ENCODE measurements at regions not wholly inside any gene's neighbourhood (a gene's known extent, or its start where the extent isn't known, plus 50 kb on each side); places are given as distances from the start of the nearest gene placed in this dataset.
"Not testable (repeated sequence)": the region's sequence is repeated elsewhere in the genome, so short reads cannot be mapped to it uniquely, and the experiment has no call there.

- H3K4me3 Mint-ChIP-seq, result no peak overlapping the region
Measured at GRCh38 chr6:120759570-120759969, 574.7 kb downstream of the TBC1D32 start.

DNA sequence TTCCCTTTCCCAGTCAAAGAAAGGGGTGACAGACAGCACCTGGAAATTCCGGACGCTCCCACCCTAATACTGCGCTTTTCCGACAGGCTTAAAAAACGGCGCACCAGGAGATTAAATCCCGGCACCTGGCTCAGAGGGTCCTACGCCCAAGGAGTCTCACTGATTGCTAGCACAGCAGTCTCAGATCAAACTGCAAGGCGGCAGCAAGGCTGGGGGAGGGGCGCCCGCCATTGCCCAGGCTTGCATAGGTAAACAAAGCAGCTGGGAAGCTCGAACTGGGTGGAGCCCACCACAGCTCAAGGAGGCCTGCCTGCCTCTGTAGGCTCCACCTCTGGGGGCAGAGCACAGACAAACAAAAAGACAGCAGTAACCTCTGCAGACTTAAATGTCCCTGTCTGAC lies 585.7 kb downstream of the TBC1D32 start:
- not testable (repeated sequence) for ATAC-seq; H3K4me1 Mint-ChIP-seq; H3K9me3 ChIP-seq (ENCODE audit: control insufficient read depth, low read length, poor library complexity, severe bottlenecking); DNase-seq; H3K27ac Mint-ChIP-seq; H3K27me3 Mint-ChIP-seq; H3K36me3 Mint-ChIP-seq (ENCODE audit: low read depth); H3K4me3 Mint-ChIP-seq

More at GRCh38 chr6:120759570-120759969, 574.7 kb downstream of the TBC1D32 start:
- no peak for DNase-seq
- no peaks in the 10 kb centered on the region for H3K9me3 ChIP-seq (ENCODE audit: control insufficient read depth, low read length, poor library complexity, severe bottlenecking)
- Mint-ChIP-seq H3K4me1 (no peaks in the 10 kb centered on the region), H3K36me3 (ENCODE audit: low read depth) (no peaks in the 10 kb centered on the region), H3K27me3 (no peaks in the 10 kb centered on the region), H3K27ac (no peak overlapping the region)
- no peak for ATAC-seq

- no peaks in the 10 kb centered on the region for H3K4me1 Mint-ChIP-seq
- H3K27ac Mint-ChIP-seq, result no peak overlapping the region
- H3K9me3 ChIP-seq (ENCODE audit: control insufficient read depth, low read length, poor library complexity, severe bottlenecking), result no peaks in the 10 kb centered on the region
- H3K27me3 Mint-ChIP-seq, result no peaks in the 10 kb centered on the region
- H3K36me3 Mint-ChIP-seq (ENCODE audit: low read depth), result no peaks in the 10 kb centered on the region
- DNase-seq (no peak), ATAC-seq (no peak)
- H3K4me3 Mint-ChIP-seq, result no peak overlapping the region
Measured at GRCh38 chr6:120736740-120737139, 597.5 kb downstream of the TBC1D32 start.

DNA sequence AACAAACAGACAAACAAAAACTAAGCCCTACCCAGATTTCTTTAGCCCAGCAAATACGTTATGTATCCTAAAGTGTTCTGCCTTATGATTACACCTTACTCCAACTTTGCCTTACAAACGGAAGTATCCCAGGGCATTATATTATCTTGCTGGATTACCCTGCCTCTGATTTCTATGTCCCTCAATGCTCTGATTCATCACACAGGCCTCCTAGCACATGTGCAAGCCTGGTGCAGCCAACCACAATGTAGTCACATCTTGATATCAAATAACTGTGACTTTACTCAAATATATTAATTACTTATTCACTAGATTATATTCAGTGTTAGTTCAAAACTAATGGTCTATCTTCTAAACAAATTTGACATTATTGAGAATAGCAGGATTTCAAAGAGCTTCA lies 598.6 kb downstream of the TBC1D32 start:
- Mint-ChIP-seq H3K4me1 (no peaks in the 10 kb centered on the region), H3K36me3 (ENCODE audit: low read depth) (no peaks in the 10 kb centered on the region), H3K27me3 (no peaks in the 10 kb centered on the region), H3K27ac (no peak overlapping the region), H3K4me3 (no peak overlapping the region)
- DNase-seq (no peak), ATAC-seq (no peak)
- H3K9me3 ChIP-seq (ENCODE audit: control insufficient read depth, low read length, poor library complexity, severe bottlenecking), result no peaks in the 10 kb centered on the region

GRCh38 chr6:120711255-120711654 lies 623.0 kb downstream of the TBC1D32 start:
- Mint-ChIP-seq H3K36me3 (ENCODE audit: low read depth) (no peaks in the 10 kb centered on the region), H3K4me1 (no peaks in the 10 kb centered on the region), H3K27me3 (no peaks in the 10 kb centered on the region), H3K4me3 (no peak overlapping the region), H3K27ac (no peak overlapping the region)
- ATAC-seq, result no peak
- H3K9me3 ChIP-seq (ENCODE audit: control insufficient read depth, low read length, poor library complexity, severe bottlenecking), result no peaks in the 10 kb centered on the region
- no peak for DNase-seq

- no peaks in the 10 kb centered on the region for H3K9me3 ChIP-seq (ENCODE audit: control insufficient read depth, low read length, poor library complexity, severe bottlenecking)
- DNase-seq (no peak), ATAC-seq (no peak)
- no peak overlapping the region for H3K27ac Mint-ChIP-seq
- H3K36me3 Mint-ChIP-seq (ENCODE audit: low read depth), result no peaks in the 10 kb centered on the region
- H3K27me3 Mint-ChIP-seq, result no peaks in the 10 kb centered on the region
- H3K4me1 Mint-ChIP-seq, result no peaks in the 10 kb centered on the region
- H3K4me3 Mint-ChIP-seq, result no peak overlapping the region
Measured at GRCh38 chr6:120700001-120700400, 634.3 kb downstream of the TBC1D32 start.

- H3K4me1 Mint-ChIP-seq, result no peaks in the 10 kb centered on the region
- no peak for DNase-seq
- no peak overlapping the region for H3K4me3 Mint-ChIP-seq
- no peak overlapping the region for H3K27ac Mint-ChIP-seq
- no peak for ATAC-seq
- no peaks in the 10 kb centered on the region for H3K9me3 ChIP-seq (ENCODE audit: control insufficient read depth, low read length, poor library complexity, severe bottlenecking)
- H3K27me3 Mint-ChIP-seq, result no peaks in the 10 kb centered on the region
- H3K36me3 Mint-ChIP-seq (ENCODE audit: low read depth), result no peaks in the 10 kb centered on the region
Measured at GRCh38 chr6:120686492-120686891, 647.8 kb downstream of the TBC1D32 start.

DNA sequence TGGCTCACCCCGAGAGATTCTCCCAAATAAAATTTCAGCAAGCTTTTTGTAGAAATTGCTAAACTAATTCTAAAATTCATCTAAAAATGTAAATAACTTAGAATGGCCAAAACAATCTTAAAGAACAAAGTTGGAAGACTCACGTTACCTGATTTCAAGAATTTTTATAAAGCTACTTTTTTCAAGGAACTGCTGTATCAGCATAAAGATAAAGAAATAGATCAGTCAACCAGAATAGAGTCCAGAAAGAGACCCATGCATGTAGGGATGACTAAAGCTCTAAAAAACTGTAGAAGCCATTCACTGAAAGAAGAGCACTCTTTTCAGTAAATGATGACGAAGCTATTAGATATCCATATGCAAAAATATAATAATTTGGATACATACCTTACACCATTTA lies 652.1 kb downstream of the TBC1D32 start:
- Mint-ChIP-seq H3K4me1 (no peaks in the 10 kb centered on the region), H3K27me3 (no peaks in the 10 kb centered on the region)
- ATAC-seq, result no peak

GRCh38 chr6:120681204-120681603 lies 653.1 kb downstream of the TBC1D32 start:
- DNase-seq, result no peak
- H3K4me1 Mint-ChIP-seq, result no peaks in the 10 kb centered on the region
- H3K9me3 ChIP-seq (ENCODE audit: control insufficient read depth, low read length, poor library complexity, severe bottlenecking), result no peaks in the 10 kb centered on the region
- H3K4me3 Mint-ChIP-seq, result no peak overlapping the region
- no peak overlapping the region for H3K27ac Mint-ChIP-seq
- no peak for ATAC-seq
- H3K36me3 Mint-ChIP-seq (ENCODE audit: low read depth), result no peaks in the 10 kb centered on the region
- no peaks in the 10 kb centered on the region for H3K27me3 Mint-ChIP-seq

More for the DNA sequence above, 652.1 kb downstream of the TBC1D32 start:
- no peak for DNase-seq
- H3K27ac Mint-ChIP-seq, result no peak overlapping the region
- H3K9me3 ChIP-seq (ENCODE audit: control insufficient read depth, low read length, poor library complexity, severe bottlenecking), result no peaks in the 10 kb centered on the region
- H3K36me3 Mint-ChIP-seq (ENCODE audit: low read depth), result no peaks in the 10 kb centered on the region
- no peak overlapping the region for H3K4me3 Mint-ChIP-seq

- H3K27me3 Mint-ChIP-seq, result no peaks in the 10 kb centered on the region
- no peak overlapping the region for H3K27ac Mint-ChIP-seq
- no peaks in the 10 kb centered on the region for H3K36me3 Mint-ChIP-seq (ENCODE audit: low read depth)
- no peaks in the 10 kb centered on the region for H3K9me3 ChIP-seq (ENCODE audit: control insufficient read depth, low read length, poor library complexity, severe bottlenecking)
- ATAC-seq (no peak), DNase-seq (no peak)
- H3K4me1 Mint-ChIP-seq, result no peaks in the 10 kb centered on the region
- no peak overlapping the region for H3K4me3 Mint-ChIP-seq
Measured at GRCh38 chr6:120675886-120676285, 658.4 kb downstream of the TBC1D32 start.

DNA sequence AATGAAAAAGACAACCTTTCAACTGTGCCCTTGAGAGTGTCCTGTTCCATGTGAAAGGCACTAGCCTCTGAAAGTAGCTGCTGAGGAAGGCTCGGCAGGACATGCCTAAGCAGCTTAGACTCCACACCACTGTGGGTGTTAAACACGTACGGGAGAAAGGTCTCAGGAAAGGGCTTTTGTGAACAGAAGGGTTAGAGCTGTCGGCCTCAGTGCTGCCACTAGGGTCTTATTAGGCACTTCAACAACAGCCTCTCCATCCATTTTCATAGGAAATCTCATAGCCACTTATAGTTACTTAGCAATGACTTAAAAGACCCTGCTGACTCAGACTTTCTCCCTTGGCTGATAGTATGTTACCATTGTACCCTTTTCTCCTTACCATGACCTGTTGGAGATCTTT lies 662.8 kb downstream of the TBC1D32 start:
- H3K36me3 Mint-ChIP-seq (ENCODE audit: low read depth), result no peaks in the 10 kb centered on the region
- no peak overlapping the region for H3K27ac Mint-ChIP-seq
- H3K4me1 Mint-ChIP-seq, result no peaks in the 10 kb centered on the region
- H3K9me3 ChIP-seq (ENCODE audit: control insufficient read depth, low read length, poor library complexity, severe bottlenecking), result no peaks in the 10 kb centered on the region
- ATAC-seq (no peak), DNase-seq (no peak)
- H3K27me3 Mint-ChIP-seq, result no peaks in the 10 kb centered on the region
- H3K4me3 Mint-ChIP-seq, result no peak overlapping the region

- Mint-ChIP-seq H3K27me3 (no peaks in the 10 kb centered on the region), H3K4me3 (no peak overlapping the region), H3K4me1 (no peaks in the 10 kb centered on the region), H3K27ac (no peak overlapping the region), H3K36me3 (ENCODE audit: low read depth) (no peaks in the 10 kb centered on the region)
- no peak for ATAC-seq
- no peak for DNase-seq
- no peaks in the 10 kb centered on the region for H3K9me3 ChIP-seq (ENCODE audit: control insufficient read depth, low read length, poor library complexity, severe bottlenecking)
Measured at GRCh38 chr6:120652506-120652905, 681.8 kb downstream of the TBC1D32 start.

DNA sequence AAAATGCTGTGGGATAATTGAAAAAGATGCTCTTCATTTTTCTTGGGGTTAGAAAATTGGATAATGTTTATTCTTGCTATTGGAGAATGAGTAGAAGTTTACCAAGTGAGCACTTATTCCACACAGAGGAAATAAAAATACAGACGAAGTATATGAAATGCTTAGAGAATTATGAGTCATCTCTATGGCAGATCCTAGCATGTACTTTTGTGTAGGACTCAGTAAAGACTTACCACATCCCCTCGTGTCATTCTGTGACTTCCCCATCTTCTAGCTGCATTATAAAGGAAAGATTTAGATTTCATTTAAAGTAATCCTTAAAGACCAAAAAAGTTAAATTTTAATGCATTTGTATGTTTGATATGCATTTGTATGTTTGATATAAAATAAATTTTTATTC lies 685.6 kb downstream of the TBC1D32 start:
- no peak for ATAC-seq

GRCh38 chr6:120646101-120646500 lies 688.2 kb downstream of the TBC1D32 start:
- ATAC-seq (no peak), DNase-seq (no peak)
- H3K27ac Mint-ChIP-seq, result no peak overlapping the region
- H3K9me3 ChIP-seq (ENCODE audit: control insufficient read depth, low read length, poor library complexity, severe bottlenecking), result no peaks in the 10 kb centered on the region
- H3K36me3 Mint-ChIP-seq (ENCODE audit: low read depth), result no peaks in the 10 kb centered on the region
- no peaks in the 10 kb centered on the region for H3K4me1 Mint-ChIP-seq
- H3K4me3 Mint-ChIP-seq, result no peak overlapping the region
- H3K27me3 Mint-ChIP-seq, result no peaks in the 10 kb centered on the region

More for the DNA sequence above, 685.6 kb downstream of the TBC1D32 start:
- H3K9me3 ChIP-seq (ENCODE audit: control insufficient read depth, low read length, poor library complexity, severe bottlenecking), result no peaks in the 10 kb centered on the region
- DNase-seq, result no peak
- Mint-ChIP-seq H3K4me3 (no peak overlapping the region), H3K27me3 (no peaks in the 10 kb centered on the region), H3K27ac (no peak overlapping the region), H3K36me3 (ENCODE audit: low read depth) (no peaks in the 10 kb centered on the region), H3K4me1 (no peaks in the 10 kb centered on the region)

GRCh38 chr6:120632975-120633374 lies 701.3 kb downstream of the TBC1D32 start:
- ATAC-seq, result no peak
- Mint-ChIP-seq H3K27ac (no peak overlapping the region), H3K27me3 (no peaks in the 10 kb centered on the region), H3K36me3 (ENCODE audit: low read depth) (no peaks in the 10 kb centered on the region), H3K4me1 (no peaks in the 10 kb centered on the region), H3K4me3 (no peak overlapping the region)
- no peaks in the 10 kb centered on the region for H3K9me3 ChIP-seq (ENCODE audit: control insufficient read depth, low read length, poor library complexity, severe bottlenecking)
- DNase-seq, result no peak

Measured in T-helper 17 cell (primary cell).